ENCODE measurements at regions not wholly inside any gene's neighbourhood (a gene's known extent, or its start where the extent isn't known, plus 50 kb on each side); places are given as distances from the start of the nearest gene placed in this dataset.

DNA sequence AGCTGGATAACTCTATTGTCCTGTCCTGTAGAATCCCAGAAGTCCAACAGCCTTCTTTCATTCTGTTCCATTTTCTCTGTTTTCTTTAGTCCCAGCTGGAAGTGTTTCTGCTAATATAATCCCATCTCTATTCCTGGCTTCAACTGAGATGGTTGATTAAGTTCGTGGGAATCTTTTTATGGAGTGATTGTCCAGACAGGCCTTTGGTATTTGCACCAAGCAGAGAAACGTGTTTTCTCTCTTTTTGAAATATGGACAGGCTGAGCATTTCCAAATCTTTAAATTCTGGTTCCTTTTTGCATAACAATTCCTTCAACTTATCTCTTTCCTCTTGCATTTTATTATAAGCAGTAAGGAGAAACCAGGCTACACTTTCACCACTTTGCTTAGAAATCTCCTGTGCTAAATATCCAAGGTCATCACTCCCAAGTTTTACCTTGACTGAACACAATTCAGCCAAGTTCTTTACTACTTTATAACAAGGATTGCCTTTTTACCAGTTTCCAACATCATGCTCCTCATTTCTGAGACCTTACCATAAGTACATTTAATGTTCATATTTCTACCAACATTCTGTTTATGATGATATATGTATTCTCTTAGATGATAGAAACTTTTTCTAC, 108.8 kb downstream of the ZFP36L2 start:
- TF ChIP-seq TAF1 (IDR thresholded peaks at IDR 0.05; ENCODE audit: borderline replicate concordance, insufficient read depth, low read length) = no peak
- TF ChIP-seq, protein P1, sequence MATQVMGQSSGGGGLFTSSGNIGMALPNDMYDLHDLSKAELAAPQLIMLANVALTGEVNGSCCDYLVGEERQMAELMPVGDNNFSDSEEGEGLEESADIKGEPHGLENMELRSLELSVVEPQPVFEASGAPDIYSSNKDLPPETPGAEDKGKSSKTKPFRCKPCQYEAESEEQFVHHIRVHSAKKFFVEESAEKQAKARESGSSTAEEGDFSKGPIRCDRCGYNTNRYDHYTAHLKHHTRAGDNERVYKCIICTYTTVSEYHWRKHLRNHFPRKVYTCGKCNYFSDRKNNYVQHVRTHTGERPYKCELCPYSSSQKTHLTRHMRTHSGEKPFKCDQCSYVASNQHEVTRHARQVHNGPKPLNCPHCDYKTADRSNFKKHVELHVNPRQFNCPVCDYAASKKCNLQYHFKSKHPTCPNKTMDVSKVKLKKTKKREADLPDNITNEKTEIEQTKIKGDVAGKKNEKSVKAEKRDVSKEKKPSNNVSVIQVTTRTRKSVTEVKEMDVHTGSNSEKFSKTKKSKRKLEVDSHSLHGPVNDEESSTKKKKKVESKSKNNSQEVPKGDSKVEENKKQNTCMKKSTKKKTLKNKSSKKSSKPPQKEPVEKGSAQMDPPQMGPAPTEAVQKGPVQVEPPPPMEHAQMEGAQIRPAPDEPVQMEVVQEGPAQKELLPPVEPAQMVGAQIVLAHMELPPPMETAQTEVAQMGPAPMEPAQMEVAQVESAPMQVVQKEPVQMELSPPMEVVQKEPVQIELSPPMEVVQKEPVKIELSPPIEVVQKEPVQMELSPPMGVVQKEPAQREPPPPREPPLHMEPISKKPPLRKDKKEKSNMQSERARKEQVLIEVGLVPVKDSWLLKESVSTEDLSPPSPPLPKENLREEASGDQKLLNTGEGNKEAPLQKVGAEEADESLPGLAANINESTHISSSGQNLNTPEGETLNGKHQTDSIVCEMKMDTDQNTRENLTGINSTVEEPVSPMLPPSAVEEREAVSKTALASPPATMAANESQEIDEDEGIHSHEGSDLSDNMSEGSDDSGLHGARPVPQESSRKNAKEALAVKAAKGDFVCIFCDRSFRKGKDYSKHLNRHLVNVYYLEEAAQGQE (IDR thresholded peaks at IDR 0.05; ENCODE audit: insufficient read depth in 1 of 2, low read depth in 2 of 2, low read length in 2 of 2) = no peak

Measured in PFSK-1 (cell line).